GM10266 (cell line): ENCODE measurements at regions not wholly inside any gene's neighbourhood (a gene's known extent, or its start where the extent isn't known, plus 50 kb on each side); places are given as distances from the start of the nearest gene placed in this dataset.

ENCODE experiments used
- DNase-seq: peaks from one replicate; pipeline ENCODE4 v3.0.0; 2012; ENCODE audit errors: extremely low spot score
- CTCF ChIP-seq: IDR thresholded peaks from 2 replicates; pipeline ENCODE4 v1.5.1; 2012; ENCODE audit warnings: mild to moderate bottlenecking, low read depth; ENCODE audit not compliant: control insufficient read depth, insufficient read depth; ENCODE audit errors: missing control alignments

DNA sequence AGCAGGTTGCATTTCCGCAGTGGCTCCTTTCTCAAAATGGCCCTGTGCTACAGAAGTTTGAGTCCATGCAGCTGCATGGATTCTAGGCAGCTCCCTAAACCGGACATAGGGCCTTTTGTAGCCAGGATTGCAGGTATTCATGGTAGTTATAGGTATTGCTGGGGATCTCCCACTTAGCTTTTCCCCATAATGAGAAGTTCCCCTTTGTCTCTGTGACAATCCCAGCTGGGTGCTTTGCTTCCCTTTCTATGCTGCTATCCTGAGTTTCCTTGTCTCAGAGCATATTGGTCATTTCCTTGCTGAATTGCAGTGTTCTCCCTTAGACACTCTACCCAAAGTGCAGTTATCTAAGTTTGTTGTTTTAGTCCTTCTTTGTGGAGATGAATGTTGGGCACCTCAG, 120.9 kb upstream of the MIS18BP1 start:
- no peak for DNase-seq
- TF ChIP-seq CTCF, result no peak

DNA sequence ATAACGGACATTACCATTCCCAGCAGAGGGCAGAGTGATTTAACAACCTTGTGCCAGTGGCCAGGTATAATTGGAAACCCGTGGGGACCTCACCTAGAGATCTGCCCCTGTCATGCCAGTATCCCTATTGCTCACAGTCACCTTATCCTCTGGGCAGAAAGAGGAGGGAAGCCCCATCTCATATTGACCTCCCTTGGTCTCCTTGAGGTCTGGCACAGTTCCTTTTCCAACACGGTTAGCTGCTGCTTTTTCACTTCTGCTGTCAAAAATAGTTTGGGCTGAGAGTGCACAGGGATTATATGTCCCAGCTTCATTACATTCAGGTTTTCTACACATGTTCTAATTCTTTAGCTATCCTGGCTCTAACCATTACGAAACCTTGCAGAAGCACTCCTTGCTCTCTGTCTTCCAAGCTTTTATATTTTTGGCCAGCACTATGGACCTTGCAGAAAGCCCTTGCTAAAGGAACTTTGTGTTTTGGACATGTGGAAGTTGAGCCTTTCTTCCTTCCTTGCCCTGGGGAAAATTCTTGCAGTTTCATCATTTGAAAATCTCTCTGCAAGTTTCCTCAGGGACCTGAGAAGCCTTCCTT, 111.7 kb upstream of the MIS18BP1 start:
- no peak for TF ChIP-seq CTCF
- DNase-seq, result no peak

GRCh38 chr14:45362505-45362904, 109.5 kb upstream of the MIS18BP1 start:
- no peak for DNase-seq
- TF ChIP-seq CTCF, result no peak

DNA sequence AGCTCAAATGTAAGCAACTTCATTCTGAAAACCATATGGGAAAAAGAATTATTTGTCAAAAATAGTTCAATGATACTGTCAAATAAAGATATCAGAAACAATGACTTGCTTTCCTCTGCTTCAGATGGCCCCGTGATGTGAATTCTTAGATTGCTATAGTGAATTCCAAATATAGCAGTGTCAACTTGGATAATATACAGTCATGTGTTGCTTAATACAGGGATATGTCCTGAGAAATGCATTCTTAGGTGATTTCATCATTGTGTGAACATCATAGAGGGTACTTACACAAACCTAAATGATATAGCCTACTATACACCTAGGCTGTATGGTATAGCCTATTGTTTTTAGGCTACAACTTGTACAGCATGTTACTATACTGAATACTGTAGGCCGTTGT, 108.7 kb upstream of the MIS18BP1 start:
- TF ChIP-seq CTCF, result no peak
- no peak for DNase-seq

- no peak for DNase-seq
- no peak for TF ChIP-seq CTCF
Observed at GRCh38 chr14:45359746-45360145, 106.7 kb upstream of the MIS18BP1 start.

GRCh38 chr14:45332360-45332988, 79.5 kb upstream of the MIS18BP1 start:
- no peak for TF ChIP-seq CTCF
- DNase-seq, result no peak

DNA sequence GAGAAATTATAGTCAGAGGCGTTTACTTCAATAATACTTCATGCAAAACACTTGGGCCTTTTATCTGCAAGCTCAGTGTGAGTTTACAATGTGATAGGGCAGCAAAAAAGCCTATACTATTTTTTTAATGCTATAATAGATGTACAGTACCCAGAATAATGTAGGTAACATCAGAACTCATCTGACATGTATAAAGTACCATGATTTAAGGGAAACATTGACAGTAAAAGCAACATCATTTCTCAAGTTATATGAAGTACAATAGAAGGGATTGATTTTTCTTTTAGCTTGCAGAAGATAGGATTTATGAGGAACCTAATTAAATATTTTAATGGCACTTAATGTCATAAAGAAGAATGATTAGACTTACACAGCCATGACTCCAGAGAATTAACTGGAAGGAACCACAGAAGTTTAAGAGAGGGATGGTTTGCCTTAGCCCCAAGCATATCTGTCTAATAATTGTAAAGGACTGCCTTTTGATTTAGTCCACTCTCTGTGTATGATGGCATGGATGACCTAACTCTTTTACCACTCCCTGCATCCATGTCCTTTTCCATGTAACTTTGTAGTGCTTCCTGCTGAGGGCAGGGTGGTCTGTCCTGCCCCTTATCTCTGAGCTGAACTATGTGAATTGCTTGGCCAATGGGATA, 55.9 kb upstream of the MIS18BP1 start:
- TF ChIP-seq CTCF, result no peak
- DNase-seq, result no peak
